ENCODE measurements at regions not wholly inside any gene's neighbourhood (a gene's known extent, or its start where the extent isn't known, plus 50 kb on each side); places are given as distances from the start of the nearest gene placed in this dataset.
"Not testable (repeated sequence)": the region's sequence is repeated elsewhere in the genome, so short reads cannot be mapped to it uniquely, and the experiment has no call there.

- TF ChIP-seq ETS2 (tag; IDR thresholded peaks at IDR 0.05; ENCODE audit: borderline replicate concordance, poor library complexity, severe bottlenecking) = no peak
- TF ChIP-seq ZSCAN29 (IDR thresholded peaks at IDR 0.05) = no peak
- no peak for TF ChIP-seq ARID3A (IDR thresholded peaks at IDR 0.05; ENCODE audit: borderline replicate concordance, low read depth, low read length)
- no peak for TF ChIP-seq MCM7 (IDR thresholded peaks at IDR 0.05)
- no peak for TF ChIP-seq ATF7 (IDR thresholded peaks at IDR 0.05)
- no peak for TF ChIP-seq ZKSCAN1 (IDR thresholded peaks at IDR 0.05; ENCODE audit: low read depth, low read length)
- TF ChIP-seq DNMT1 (IDR thresholded peaks at IDR 0.05) = no peak
- no peak for TF ChIP-seq LEF1 (IDR thresholded peaks at IDR 0.05)
- no peak for TF ChIP-seq SRSF3 (IDR thresholded peaks at IDR 0.05; ENCODE audit: insufficient read depth, low read length)
- no peak for TF ChIP-seq PYGO2 (tag; IDR thresholded peaks at IDR 0.05)
- no peak for TF ChIP-seq ZNF436 (CRISPR knock-in tag; IDR thresholded peaks at IDR 0.05)
- no peak for TF ChIP-seq ZBTB40 (IDR thresholded peaks at IDR 0.05)
- no peak for TF ChIP-seq ZBTB40 (CRISPR knock-in tag; IDR thresholded peaks at IDR 0.05)
These were observed 124.9 kb downstream of the TMEM167A start (continued) for GRCh38 chr5:82952326-82952725.

- not testable (repeated sequence) for FAIRE-seq; BruUV-seq (replicated peaks)
These were observed 132.9 kb downstream of the TMEM167A start for GRCh38 chr5:82944267-82944666.

More at GRCh38 chr5:82944267-82944666, 132.9 kb downstream of the TMEM167A start:
- H3K9me1 ChIP-seq (ENCODE audit: control insufficient read depth, insufficient read depth, low read length); H3K27ac ChIP-seq (ENCODE audit: extremely low read depth, low read depth, low read length); H3K4me2 ChIP-seq (ENCODE audit: insufficient read depth, low read length); DNase-seq (ENCODE audit: extremely low read depth in 1 of 4, low spot score in 3 of 4); H3K27me3 ChIP-seq (ENCODE audit: control insufficient read depth in 2 of 2, insufficient read depth in 2 of 2, low read length in 2 of 2); H3K9me3 ChIP-seq (replicated peaks; ENCODE audit: control insufficient read depth, insufficient read depth, low read depth, low read length); H3K4me3 ChIP-seq; H3K36me3 ChIP-seq (ENCODE audit: control insufficient read depth, insufficient read depth, low read length); in situ Hi-C loops (cut with MboI); H3K4me1 ChIP-seq (replicated peaks in 1 of 2; ENCODE audit: control insufficient read depth in 2 of 2, insufficient read depth in 2 of 2, low read length in 2 of 2); H2AFZ ChIP-seq (ENCODE audit: low read depth, low read length); POLR2A ChIA-PET; CTCF ChIA-PET (ENCODE audit: low intra/inter-chr PET ratio); intact Hi-C loops (cut with micrococcal nuclease); H3K79me2 ChIP-seq (ENCODE audit: control insufficient read depth, insufficient read depth, low read length); ATAC-seq; H4K20me1 ChIP-seq (replicated peaks; ENCODE audit: control insufficient read depth, insufficient read depth, low read length); H3K9ac ChIP-seq (ENCODE audit: insufficient read depth in 1 of 2, low read depth in 2 of 2, low read length in 2 of 2): not testable (repeated sequence)
- 5% methylated on average over 8 of the region's 8 CpGs for WGBS (ENCODE audit: insufficient coverage, low coverage, missing lambda C conversion rate)
